ENCODE measurements at regions not wholly inside any gene's neighbourhood (a gene's known extent, or its start where the extent isn't known, plus 50 kb on each side); places are given as distances from the start of the nearest gene placed in this dataset.
"Not testable (repeated sequence)": the region's sequence is repeated elsewhere in the genome, so short reads cannot be mapped to it uniquely, and the experiment has no call there.

DNA sequence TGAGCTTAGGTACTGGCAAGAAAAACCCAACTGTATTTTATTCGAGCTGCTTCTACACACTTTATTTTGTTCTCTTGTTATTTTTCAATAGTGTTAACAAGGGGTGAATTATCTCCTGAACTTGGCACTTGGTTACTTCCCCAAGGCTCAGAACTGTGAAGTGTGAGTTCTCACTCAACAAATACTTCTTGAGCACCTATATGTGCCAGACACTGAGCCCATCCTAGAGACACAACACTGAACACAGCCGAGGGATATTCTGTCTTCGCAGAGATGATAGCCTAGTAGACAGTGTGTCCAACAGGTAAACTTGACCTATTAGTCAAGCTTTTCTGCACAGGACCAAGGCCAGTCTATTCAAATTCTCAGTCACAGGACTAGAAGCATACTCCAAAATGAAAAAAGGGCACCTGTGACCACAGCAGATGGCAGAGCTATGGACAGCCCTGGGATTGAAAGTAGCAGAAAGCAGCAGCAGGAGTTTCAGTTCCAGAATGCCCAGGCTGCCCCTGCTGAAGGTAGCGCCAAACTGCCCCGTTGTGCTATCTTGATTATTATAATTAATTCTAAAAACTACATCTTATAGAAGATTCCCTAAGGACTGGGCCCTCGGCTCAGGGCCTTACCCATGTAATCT, 77.8 kb upstream of the TAB2 start:
- no peak for DNase-seq (ENCODE audit: low read depth)

DNA sequence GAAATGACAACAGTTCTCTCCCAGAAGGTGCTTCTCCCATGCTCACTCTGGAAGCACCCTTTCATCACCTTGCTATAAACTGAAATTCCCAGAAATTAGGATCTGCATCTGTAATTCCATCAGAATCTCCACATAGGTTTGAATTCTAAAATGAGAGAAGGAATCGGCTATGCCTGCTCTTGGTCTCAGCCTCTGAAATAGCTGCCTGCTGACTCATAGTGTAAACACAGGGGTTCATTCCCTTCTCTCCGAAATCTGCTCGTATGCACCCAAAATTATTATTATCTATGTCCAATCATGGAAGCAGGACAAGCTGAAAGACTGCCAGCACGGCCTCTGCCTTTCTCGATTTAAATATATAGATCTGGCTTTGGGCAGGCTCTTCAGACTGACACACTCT, 74.6 kb upstream of the TAB2 start:
- DNase-seq (ENCODE audit: low read depth) = no peak

DNA sequence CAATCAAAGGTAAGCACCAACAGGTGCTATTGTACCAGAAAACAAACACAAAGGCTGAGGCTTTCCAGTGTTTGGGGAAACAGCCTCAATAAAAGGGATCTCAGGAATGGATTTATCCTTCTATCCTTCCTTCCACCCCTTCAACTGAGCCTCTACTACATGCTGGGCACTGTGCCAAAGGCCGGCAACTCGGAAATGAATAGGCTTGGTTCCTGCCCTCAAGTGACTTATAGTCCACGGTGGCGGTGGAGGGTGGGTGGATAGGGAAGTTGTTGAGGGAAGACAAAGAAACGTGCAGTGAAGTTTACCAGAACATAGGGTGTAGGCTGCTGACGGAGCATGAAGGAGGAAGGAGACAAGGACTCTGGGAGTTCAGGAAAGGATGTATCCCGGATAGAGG, 73.4 kb upstream of the TAB2 start:
- no peak for DNase-seq (ENCODE audit: low read depth)

DNA sequence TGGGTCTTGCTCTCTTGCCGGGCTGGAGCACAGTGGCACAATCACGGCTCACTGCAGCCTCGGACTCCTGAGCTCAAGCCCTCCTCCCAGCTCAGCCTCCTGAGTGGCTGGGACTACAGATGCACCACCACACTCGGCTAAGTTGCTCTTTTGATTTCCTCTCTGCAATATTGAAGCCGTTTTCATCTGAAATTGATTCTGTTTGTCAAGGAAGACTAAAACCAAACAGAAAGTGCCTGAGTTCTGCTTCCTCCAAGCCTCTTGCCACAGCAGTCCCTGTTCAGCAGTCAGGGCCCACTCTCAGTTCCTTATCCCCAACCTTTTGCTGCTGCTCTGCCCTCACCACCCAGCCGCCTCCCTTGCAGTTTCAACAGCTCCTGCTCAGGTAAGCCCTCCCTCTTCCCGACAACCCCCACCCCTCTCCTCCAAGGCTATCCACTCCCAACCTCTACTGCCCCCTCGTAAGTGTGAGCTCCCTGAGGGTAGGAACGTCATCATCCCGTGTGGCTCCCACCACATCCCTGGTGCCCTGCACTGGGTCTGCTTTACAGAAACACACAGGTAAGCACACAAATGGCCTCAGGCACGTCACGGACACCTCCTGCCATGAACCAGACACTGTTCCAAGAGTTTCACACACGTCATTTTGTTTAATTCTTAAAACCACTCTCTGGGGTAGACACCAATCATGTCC, 70.7 kb upstream of the TAB2 start:
- DNase-seq (ENCODE audit: low read depth) = no peak

DNA sequence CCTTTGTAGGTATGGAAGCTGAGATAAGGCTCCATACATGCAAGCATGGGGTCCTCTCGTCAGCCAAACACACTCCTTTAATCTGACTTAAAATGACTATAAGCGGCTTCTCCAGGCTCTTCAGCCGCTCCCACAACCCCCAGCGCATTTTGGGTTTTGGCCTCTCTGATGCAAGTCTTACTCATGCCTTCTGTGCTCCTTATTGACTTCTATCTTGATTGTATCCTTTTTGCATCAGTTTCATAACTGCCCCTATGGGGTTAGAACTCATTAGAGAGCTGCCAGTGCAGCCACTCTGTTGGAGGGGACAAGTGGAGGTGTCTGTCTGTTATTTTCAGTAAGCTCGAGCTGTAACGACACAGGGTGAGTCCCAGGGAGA, 70.1 kb upstream of the TAB2 start:
- DNase-seq (ENCODE audit: low read depth) = no peak

DNA sequence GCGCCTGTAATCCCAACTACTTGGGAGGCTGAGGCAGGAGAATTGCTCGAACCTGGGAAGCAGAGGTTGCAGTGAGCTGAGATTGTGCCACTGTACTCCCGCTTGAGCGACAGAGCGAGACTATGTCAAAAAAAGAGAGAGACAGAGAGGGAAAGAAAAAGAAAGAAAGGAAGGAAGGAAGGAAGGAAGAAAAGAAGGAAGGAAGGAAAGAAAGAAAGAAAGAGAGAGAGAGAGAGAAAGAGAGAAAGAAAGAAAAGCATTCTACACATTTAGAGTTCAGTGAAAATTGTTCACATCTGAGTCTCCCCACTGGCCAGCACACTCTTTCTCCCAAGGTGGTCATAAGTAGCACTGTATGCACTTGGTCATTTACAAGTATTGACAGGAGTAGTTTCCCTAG, 69.2 kb upstream of the TAB2 start:
- not testable (repeated sequence) for DNase-seq (ENCODE audit: low read depth)

DNA sequence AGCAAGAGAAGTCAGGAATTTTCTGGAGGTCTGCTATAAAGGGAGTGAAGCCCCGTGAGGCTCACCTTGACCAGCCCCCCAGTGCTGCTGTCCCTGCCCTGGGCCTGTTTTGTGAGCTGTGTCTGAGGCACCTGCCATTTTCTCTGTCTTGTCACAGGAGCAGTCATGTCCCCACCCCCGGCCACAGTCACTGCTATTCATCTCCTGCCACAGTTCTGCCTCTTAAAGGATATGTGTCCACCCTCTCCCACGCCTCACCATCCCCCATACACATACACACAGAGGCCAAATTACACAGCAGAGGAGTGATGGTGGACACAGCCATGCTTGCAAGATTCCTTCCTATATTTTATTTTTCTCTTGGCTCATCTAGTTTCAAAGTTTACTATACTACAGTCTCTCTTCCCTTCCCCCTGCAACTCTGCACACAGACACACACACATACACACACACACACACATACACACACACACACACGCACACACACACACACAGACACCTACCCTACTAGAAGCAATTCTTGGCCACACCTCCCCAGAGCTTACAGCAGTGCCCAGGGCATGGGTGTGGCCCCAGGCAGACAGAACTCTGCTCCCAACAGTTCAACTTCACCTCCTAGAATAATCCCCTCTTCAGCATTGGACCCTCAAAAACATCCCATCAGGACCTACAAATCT, 68.7 kb upstream of the TAB2 start:
- no peak for DNase-seq (ENCODE audit: low read depth)

DNA sequence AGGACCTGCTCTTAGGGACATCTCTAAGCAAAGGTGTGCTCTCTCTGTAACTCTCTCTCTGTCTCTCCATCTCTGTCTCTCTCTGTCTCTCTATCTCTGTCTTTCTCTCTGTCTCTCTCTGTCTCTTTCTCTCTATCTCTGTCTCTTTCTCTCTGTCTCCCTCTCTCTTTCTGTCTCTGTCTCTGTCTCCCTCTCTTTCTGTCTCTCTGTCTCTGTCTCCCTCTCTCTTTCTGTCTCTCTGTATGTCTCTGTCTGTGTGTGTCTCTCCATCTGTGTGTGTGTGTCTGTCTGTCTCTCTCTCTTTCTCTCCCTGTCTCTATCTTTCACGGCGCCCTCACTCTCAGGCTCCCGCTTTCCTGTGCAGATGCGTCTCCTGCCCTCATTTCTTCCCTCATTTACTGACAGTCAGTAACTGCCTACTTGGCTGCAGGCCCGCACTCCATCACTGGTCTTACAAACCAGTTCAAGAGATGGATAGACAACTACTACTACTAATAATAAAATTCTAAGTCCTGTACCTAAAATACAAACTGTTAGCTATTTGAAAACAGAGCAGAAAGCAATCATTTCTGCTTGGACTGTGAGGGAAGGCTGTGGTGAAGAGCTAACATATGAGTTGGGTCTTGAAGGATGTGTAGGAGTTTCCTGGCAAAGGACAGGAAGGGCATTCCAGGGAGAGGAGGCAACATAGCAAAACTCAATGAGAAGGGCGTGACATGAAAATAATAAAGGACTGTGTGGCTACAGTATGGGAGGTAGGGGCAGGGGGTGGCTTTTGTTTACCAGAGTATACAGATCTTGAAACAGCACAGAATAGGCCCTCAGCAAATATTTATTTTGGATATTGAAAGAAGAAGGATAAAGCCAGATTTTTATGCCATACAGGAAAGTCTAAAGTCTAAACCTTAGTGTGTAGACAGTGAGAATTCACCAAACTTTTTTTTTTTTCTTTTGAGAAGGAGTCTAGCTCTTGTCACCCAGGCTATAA, 67.8 kb upstream of the TAB2 start:
- DNase-seq (ENCODE audit: low read depth) = no peak

DNA sequence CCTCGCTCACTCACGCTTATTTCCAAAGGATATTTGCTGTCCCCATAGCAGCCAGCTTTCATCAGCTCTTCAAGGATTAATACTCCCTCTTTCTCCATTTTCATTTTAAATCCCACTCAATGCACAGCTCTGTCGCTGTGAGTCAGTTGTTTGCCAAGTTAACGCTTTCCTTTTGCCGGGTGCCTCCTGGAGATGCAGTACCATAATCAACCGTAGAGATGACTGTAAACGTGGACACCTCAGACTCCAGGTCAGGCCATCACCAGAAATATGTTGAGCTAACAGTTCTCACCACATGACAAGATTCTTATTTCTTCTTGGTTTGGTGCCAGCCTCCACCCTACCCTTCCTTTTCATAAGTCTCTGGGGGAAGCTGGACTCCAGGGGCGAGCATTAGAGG, 66.6 kb upstream of the TAB2 start:
- DNase-seq (ENCODE audit: low read depth) = no peak

DNA sequence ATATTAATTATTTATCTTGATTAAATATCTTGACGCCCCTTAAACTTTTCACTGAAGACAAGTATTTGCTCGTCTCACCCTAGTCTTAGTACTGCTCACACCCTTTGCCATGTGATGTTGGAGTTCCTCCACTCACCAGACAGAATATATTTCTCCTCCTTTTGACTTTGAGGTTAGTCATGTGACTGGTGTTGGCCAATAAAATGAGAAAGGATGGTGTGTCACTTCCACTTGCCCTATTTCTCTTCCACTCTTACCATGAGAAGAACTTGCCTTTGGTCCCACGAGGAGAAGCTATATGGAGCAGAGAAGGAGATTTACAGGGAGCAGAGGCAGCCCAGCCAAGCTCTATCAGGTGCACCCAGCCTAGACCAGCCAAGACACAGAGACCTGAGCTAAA, 64.9 kb upstream of the TAB2 start:
- no peak for DNase-seq (ENCODE audit: low read depth)

DNA sequence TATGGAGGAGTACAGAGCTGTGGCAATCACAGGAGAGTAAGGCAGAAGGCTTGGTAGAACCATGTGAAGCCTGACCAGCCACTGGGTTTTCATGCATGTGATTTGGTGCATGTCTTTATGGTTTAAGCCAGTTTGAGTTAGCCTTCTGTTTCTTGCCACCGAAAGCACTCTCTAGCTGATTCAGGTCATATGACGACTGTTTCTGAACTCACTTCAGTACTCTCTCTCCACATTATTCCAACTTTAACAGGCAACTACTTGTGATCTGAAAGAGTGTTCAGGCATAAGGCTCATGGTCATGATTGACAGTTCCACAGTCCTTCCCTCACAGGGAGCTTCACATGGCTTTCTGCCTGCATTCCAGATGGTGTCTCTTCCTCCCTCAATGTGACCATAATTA, 63.3 kb upstream of the TAB2 start:
- DNase-seq (ENCODE audit: low read depth) = no peak

DNA sequence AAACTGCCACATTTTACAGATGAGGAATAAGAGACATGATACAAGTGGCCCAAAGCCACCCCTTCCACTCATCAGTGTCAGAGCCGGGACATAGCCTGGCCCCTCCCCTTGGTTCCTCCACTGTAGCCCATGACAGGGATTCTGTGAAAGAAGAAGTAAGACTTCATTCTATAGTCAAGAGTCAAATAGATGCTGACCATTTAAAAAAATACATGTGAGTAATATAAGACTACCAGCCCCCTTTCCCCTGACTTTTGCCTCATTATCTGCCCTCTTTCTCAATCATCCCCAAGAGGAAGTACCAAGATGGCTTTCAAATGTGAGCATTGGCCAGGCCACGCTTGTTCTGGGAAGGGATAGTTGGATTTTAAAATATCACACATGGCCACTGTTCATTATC, 57.8 kb upstream of the TAB2 start:
- no peak for DNase-seq (ENCODE audit: low read depth)

DNA sequence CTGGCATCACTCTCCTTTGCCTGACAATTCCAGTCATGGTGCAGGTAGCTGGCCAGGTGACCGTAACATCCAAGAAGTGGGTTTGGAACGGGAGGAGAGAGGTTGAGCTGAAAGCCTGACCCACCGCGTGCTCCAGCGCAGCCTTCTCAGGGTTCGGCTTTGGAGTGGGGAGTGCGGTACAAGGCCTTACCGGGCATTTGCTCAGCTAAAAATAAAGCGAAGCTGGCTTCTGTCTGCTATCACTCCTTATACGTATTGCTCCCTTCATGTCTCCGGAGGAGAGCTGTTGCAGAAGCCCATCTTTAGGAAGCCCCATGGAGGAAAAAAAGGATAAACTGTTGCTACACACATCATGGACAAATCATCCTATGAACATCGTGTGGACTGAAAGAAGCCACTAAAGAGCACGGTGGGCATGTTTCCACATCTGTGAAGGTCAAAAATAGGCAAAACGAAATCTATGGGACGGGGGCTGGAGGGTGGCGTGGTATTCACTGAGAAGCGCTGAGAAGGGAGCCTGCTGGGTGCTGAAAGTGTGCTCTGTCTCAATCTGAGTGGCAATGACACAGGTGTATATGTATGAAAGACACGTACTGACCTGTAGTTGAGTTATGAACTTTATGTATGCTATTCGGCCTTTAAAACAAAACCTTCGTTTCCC, 57.2 kb upstream of the TAB2 start:
- no peak for DNase-seq (ENCODE audit: low read depth)

DNA sequence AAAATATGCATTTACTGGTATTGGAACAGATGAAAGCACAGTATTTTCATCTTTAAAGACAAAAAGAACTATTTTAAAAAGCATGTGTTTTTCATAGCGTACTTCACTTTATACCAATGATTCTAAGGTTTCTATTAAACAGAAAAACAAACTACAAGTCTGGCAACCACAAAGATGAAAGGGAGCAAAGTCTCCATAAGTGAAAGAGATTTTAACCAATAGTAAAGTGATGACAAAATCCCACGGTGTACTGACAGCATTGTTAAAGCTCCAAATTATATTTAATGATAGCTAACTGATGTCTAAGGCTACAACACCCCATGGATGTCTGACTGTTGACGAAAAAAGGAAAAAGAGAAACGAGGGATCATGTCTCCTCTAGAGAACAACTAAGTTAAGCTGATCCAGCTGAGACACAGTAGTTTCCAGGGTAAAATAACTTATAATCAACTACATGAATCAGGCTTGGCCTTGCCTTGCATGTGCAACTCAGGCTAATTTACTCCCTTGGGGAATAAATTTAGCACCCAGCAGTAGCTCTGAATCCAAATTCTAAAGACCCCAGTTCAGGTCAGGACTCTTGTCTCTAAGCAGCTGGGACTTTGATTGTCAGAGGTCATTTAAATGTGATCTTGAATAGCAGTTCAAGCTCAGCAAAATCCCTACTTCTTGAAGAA, 56.0 kb upstream of the TAB2 start:
- DNase-seq (ENCODE audit: low read depth) = no peak

DNA sequence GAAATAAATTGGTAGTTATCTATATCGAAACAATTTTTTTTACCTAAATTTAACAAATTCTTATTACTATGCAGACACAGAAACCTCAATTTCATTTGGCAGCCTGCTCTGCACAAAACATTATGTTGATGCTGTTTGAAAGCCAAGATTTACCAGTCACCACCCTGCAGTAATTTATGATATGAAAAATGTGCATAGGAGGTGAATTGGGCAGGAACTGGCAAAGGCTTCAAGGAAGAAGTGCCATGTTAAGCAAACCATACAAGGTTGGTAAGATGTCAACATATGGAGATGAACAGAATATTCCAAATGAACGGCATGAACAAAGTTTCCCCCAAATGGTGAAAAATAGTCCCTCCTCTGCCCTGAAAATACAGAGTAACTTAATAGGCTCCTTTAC, 54.2 kb upstream of the TAB2 start:
- DNase-seq (ENCODE audit: low read depth) = no peak

DNA sequence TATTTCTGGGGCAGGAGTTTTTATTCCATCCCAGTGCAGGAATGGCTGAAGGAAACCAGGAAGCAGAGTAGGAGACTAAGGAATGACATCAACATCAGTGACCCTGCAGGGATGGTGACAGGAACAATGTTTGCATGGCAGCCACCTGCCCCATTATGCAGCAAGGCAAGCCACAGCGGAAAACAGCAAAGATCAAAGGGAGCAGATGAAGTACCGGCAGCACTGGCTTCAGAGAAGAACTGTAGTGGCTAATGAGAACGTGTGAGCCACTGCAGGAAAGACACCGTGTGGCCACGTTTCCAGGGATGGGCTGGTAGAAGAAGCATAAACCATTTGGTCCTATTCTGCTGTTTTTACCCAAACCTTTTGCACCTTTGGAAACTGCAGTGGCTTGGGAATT, 52.9 kb upstream of the TAB2 start:
- DNase-seq (ENCODE audit: low read depth) = peak; percentile 31

DNA sequence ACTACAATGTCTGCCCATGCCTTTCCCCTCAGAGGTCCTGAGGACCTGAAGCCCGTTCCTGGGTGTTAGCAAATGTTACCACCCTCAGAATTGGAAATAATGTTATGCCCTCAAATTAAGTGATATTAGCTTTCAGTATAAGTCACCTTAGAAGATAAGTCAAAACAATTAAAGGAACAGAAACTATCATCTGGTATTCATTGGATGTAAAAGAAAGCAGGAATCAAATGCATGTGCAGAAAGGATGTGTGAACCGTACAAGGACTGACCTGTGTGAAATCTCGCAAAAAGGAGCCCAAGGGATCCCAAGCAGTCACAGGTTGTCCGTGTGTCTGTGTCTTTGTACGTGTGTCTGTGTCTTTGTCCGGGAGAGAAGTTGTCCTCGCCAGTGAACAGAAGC, 51.6 kb upstream of the TAB2 start:
- DNase-seq (ENCODE audit: low read depth) = no peak

DNA sequence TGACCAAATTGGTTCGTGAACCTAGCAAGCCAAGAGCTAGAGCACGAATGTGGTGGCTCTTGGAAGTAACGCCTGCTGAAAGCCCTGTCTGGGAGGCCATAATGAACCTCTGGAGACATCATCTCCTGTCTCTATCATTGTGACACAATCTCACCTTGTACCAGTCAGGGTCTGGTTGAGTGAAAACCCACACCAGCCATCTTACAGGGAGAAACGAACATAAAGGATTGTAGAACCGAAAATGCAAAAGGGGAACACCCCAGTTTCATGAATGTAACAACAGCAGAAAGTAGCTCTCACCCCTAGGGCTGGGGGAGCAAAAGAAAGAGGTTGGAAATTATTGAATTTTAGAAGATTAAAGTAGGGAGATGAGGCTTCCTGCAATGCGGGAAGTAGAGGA, 50.9 kb upstream of the TAB2 start:
- DNase-seq (ENCODE audit: low read depth) = no peak

DNA sequence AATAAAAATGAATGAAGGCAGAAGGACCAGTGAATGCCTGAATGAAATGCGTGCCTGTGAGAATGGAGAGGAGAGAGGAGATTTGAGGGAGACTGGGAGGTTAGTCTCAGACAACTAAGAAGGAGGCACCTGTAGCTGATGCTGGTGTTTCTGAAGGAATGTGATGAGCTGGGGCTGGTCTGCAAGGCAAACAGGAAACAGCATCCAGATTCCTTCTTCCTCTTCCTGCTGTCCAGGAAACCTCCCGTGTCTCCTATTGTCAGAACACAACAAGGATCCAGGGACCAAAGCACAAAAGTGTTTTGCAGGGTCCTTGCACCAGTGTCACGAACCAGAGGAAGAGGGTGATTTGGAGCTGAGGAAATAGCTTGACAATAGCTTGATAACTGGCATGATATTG, 50.4 kb upstream of the TAB2 start:
- DNase-seq (ENCODE audit: low read depth) = no peak

DNA sequence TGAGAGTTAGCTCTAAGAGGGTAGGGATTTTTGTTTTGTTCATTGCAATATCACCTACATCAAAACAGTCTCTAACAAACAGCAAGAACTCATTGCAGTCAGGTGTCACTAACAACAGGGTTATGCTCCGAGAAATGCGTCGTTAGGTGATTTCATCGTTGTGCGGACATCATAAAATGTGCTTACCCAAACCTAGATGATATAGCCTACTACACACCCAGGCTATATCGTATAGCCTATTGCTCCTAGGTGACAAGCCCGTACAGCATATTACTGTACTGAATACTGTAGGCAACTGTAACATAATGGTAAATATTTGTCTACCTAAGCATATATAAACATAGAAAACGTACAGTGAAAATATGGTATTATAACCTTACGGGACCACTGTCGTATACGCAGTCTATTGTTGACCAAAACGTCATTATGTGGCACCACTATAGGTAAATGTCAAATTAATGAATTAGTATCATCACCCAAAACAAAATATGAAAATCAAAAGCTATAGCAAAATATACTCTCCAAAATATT, 49.9 kb upstream of the TAB2 start:
- no peak for DNase-seq (ENCODE audit: low read depth)

Measured in stimulated activated CD4-positive, alpha-beta T cell treated with anti-CD3 and anti-CD28 coated beads, Interleukin-2, amount 100 ng/mL, for 4 hours (primary cell).